H1 (cell line): ENCODE measurements at regions not wholly inside any gene's neighbourhood (a gene's known extent, or its start where the extent isn't known, plus 50 kb on each side); places are given as distances from the start of the nearest gene placed in this dataset.

ENCODE experiments used
- KDM5A ChIP-seq: fragments of 200-600 bp; IDR thresholded peaks from 2 replicates; pipeline ENCODE4 v1.7.1; 2012; ENCODE audit warnings: mild to moderate bottlenecking, low read length, inconsistent platforms, mixed read lengths
- SUZ12 ChIP-seq: fragments of 200-600 bp; sonication (generic); IDR thresholded peaks from 2 replicates; pipeline ENCODE4 v1.6.1; 2012; ENCODE audit warnings: mild to moderate bottlenecking, inconsistent platforms, low read length, moderate library complexity, mixed read lengths
- TCF12 ChIP-seq: IDR thresholded peaks from 2 replicates; pipeline ENCODE4 v1.6.1; 2011; ENCODE audit warnings: low read depth, mild to moderate bottlenecking, low read length
- YY1 ChIP-seq: IDR thresholded peaks from 2 replicates; pipeline ENCODE4 v1.6.1; 2011; ENCODE audit warnings: low read depth, mild to moderate bottlenecking, low read length

DNA sequence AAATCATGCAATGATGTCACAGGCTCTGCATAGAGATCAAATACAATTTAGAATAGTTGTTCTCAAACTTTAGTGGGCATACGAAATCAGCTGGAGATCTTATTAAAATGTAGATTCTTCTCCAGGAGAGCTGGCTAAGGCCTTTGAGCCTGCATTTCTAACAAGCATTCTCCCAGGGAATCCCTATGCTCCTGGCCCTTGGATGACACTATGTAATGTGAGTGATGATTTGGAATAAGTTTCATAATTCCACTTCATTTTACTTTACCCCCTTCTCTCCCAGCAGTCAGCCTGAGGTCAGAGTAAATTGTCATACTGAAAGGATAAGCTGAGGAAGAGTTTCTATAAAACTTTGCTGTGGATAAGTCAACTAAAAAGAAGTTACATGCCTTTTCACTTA is 189.1 kb downstream of the UBE2E3 start:
- TF ChIP-seq KDM5A (no peak), YY1 (no peak), TCF12 (no peak), SUZ12 (no peak)
